ENCODE measurements at regions not wholly inside any gene's neighbourhood (a gene's known extent, or its start where the extent isn't known, plus 50 kb on each side); places are given as distances from the start of the nearest gene placed in this dataset.

DNA sequence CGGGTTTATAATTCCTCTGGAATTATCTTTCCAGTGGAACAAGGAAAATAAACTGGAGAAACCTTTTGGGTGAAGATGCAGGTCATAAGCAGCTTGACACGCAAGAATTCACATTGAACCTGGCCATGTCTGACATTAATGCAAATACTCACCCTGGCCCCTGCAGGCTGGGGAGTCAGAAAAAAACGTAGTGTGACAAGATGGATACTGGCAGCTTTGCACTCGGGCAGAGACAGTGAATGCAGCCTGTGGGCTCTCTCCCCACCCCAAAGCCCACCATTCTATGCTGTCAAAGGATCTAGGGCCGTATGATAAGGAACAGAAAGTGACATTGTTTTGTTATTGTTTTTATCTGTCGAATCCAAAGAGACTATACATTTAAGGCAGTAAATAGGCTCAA, 223.1 kb downstream of the RBM43 start:
- Histone ChIP-seq H3F3A (replicated peaks; ENCODE audit: low read depth) (no peaks in the 10 kb centered on the region), H2AFZ (no peak overlapping the region), H4K20me1 (replicated peaks; ENCODE audit: insufficient read depth) (no peaks in the 10 kb centered on the region), H3K4me2 (no peak overlapping the region), H3K27ac (ENCODE audit: low read depth) (no peak overlapping the region), H3K9me2 (ENCODE audit: insufficient read depth) (peaks cover 38% of the 10 kb centered on the region), H3K27me3 (ENCODE audit: insufficient read depth) (no peaks in the 10 kb centered on the region), H3K79me2 (replicated peaks; ENCODE audit: insufficient read depth) (no peaks in the 10 kb centered on the region), H3K4me1 (ENCODE audit: insufficient read depth) (no peaks in the 10 kb centered on the region), H3K36me3 (ENCODE audit: insufficient read depth) (no peaks in the 10 kb centered on the region; the same call in 1 of the 2 replicates), H3K4me3 (no peak overlapping the region)
- ATAC-seq = no peak
- Mint-ChIP-seq H3K4me1 (no peaks in the 10 kb centered on the region; the same call in 2 of the 3 replicates), H3K36me3 (ENCODE audit: low read depth) (no peaks in the 10 kb centered on the region; the same call in 2 of the 3 replicates), H3K4me3 (no peak overlapping the region), H3K9me3 (no peaks in the 10 kb centered on the region; the same call in 2 of the 3 replicates), H3K27me3 (ENCODE audit: insufficient read depth, low read depth, poor library complexity) (no peaks in the 10 kb centered on the region), H3K27ac (no peak overlapping the region)
- DNase-seq (ENCODE audit: low spot score) = no peak
- TF ChIP-seq ZNF331 (CRISPR knock-in tag; IDR thresholded peaks at IDR 0.05; ENCODE audit: low read depth) (no peak), JUNB (IDR thresholded peaks at IDR 0.05; ENCODE audit: unreplicated experiment) (no peak), ZNF114 (CRISPR knock-in tag; IDR thresholded peaks at IDR 0.05) (no peak), POLR2AphosphoS5 (IDR thresholded peaks at IDR 0.05; ENCODE audit: low read depth) (no peak), EZH2 (IDR thresholded peaks at IDR 0.05; ENCODE audit: low read depth, unreplicated experiment) (no peak), CREB1 (CRISPR knock-in tag; IDR thresholded peaks at IDR 0.05; ENCODE audit: low read depth) (no peak), NANOG (IDR thresholded peaks at IDR 0.05; ENCODE audit: borderline replicate concordance) (no peak), EZH2phosphoT487 (IDR thresholded peaks at IDR 0.05; ENCODE audit: unreplicated experiment) (no peak), STAT1 (IDR thresholded peaks at IDR 0.05; ENCODE audit: unreplicated experiment) (no peak)
- TF ChIP-seq, protein P1, sequence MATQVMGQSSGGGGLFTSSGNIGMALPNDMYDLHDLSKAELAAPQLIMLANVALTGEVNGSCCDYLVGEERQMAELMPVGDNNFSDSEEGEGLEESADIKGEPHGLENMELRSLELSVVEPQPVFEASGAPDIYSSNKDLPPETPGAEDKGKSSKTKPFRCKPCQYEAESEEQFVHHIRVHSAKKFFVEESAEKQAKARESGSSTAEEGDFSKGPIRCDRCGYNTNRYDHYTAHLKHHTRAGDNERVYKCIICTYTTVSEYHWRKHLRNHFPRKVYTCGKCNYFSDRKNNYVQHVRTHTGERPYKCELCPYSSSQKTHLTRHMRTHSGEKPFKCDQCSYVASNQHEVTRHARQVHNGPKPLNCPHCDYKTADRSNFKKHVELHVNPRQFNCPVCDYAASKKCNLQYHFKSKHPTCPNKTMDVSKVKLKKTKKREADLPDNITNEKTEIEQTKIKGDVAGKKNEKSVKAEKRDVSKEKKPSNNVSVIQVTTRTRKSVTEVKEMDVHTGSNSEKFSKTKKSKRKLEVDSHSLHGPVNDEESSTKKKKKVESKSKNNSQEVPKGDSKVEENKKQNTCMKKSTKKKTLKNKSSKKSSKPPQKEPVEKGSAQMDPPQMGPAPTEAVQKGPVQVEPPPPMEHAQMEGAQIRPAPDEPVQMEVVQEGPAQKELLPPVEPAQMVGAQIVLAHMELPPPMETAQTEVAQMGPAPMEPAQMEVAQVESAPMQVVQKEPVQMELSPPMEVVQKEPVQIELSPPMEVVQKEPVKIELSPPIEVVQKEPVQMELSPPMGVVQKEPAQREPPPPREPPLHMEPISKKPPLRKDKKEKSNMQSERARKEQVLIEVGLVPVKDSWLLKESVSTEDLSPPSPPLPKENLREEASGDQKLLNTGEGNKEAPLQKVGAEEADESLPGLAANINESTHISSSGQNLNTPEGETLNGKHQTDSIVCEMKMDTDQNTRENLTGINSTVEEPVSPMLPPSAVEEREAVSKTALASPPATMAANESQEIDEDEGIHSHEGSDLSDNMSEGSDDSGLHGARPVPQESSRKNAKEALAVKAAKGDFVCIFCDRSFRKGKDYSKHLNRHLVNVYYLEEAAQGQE (IDR thresholded peaks at IDR 0.05; ENCODE audit: unreplicated experiment) = no peak
- TF ChIP-seq, protein P2, sequence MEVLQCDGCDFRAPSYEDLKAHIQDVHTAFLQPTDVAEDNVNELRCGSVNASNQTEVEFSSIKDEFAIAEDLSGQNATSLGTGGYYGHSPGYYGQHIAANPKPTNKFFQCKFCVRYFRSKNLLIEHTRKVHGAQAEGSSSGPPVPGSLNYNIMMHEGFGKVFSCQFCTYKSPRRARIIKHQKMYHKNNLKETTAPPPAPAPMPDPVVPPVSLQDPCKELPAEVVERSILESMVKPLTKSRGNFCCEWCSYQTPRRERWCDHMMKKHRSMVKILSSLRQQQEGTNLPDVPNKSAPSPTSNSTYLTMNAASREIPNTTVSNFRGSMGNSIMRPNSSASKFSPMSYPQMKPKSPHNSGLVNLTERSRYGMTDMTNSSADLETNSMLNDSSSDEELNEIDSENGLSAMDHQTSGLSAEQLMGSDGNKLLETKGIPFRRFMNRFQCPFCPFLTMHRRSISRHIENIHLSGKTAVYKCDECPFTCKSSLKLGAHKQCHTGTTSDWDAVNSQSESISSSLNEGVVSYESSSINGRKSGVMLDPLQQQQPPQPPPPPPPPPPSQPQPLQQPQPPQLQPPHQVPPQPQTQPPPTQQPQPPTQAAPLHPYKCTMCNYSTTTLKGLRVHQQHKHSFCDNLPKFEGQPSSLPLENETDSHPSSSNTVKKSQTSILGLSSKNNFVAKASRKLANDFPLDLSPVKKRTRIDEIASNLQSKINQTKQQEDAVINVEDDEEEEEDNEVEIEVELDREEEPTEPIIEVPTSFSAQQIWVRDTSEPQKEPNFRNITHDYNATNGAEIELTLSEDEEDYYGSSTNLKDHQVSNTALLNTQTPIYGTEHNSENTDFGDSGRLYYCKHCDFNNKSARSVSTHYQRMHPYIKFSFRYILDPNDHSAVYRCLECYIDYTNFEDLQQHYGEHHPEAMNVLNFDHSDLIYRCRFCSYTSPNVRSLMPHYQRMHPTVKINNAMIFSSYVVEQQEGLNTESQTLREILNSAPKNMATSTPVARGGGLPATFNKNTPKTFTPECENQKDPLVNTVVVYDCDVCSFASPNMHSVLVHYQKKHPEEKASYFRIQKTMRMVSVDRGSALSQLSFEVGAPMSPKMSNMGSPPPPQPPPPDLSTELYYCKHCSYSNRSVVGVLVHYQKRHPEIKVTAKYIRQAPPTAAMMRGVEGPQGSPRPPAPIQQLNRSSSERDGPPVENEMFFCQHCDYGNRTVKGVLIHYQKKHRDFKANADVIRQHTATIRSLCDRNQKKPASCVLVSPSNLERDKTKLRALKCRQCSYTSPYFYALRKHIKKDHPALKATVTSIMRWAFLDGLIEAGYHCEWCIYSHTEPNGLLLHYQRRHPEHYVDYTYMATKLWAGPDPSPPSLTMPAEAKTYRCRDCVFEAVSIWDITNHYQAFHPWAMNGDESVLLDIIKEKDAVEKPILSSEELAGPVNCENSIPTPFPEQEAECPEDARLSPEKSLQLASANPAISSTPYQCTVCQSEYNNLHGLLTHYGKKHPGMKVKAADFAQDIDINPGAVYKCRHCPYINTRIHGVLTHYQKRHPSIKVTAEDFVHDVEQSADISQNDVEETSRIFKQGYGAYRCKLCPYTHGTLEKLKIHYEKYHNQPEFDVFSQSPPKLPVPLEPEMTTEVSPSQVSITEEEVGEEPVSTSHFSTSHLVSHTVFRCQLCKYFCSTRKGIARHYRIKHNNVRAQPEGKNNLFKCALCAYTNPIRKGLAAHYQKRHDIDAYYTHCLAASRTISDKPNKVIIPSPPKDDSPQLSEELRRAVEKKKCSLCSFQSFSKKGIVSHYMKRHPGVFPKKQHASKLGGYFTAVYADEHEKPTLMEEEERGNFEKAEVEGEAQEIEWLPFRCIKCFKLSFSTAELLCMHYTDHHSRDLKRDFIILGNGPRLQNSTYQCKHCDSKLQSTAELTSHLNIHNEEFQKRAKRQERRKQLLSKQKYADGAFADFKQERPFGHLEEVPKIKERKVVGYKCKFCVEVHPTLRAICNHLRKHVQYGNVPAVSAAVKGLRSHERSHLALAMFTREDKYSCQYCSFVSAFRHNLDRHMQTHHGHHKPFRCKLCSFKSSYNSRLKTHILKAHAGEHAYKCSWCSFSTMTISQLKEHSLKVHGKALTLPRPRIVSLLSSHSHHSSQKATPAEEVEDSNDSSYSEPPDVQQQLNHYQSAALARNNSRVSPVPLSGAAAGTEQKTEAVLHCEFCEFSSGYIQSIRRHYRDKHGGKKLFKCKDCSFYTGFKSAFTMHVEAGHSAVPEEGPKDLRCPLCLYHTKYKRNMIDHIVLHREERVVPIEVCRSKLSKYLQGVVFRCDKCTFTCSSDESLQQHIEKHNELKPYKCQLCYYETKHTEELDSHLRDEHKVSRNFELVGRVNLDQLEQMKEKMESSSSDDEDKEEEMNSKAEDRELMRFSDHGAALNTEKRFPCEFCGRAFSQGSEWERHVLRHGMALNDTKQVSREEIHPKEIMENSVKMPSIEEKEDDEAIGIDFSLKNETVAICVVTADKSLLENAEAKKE (CRISPR knock-in tag; IDR thresholded peaks at IDR 0.05) = no peak
- TF ChIP-seq, protein P3, sequence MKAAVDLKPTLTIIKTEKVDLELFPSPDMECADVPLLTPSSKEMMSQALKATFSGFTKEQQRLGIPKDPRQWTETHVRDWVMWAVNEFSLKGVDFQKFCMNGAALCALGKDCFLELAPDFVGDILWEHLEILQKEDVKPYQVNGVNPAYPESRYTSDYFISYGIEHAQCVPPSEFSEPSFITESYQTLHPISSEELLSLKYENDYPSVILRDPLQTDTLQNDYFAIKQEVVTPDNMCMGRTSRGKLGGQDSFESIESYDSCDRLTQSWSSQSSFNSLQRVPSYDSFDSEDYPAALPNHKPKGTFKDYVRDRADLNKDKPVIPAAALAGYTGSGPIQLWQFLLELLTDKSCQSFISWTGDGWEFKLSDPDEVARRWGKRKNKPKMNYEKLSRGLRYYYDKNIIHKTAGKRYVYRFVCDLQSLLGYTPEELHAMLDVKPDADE (IDR thresholded peaks at IDR 0.05) = no peak
- TF ChIP-seq, protein P4, sequence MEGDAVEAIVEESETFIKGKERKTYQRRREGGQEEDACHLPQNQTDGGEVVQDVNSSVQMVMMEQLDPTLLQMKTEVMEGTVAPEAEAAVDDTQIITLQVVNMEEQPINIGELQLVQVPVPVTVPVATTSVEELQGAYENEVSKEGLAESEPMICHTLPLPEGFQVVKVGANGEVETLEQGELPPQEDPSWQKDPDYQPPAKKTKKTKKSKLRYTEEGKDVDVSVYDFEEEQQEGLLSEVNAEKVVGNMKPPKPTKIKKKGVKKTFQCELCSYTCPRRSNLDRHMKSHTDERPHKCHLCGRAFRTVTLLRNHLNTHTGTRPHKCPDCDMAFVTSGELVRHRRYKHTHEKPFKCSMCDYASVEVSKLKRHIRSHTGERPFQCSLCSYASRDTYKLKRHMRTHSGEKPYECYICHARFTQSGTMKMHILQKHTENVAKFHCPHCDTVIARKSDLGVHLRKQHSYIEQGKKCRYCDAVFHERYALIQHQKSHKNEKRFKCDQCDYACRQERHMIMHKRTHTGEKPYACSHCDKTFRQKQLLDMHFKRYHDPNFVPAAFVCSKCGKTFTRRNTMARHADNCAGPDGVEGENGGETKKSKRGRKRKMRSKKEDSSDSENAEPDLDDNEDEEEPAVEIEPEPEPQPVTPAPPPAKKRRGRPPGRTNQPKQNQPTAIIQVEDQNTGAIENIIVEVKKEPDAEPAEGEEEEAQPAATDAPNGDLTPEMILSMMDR (conservative IDR thresholded peaks at IDR 0.05; ENCODE audit: low read depth in 2 of 2) = no peak

Measured in GM23338 (cell line).